ENCODE measurements at regions not wholly inside any gene's neighbourhood (a gene's known extent, or its start where the extent isn't known, plus 50 kb on each side); places are given as distances from the start of the nearest gene placed in this dataset.

GRCh38 chr1:25055324-25055780 is 125.3 kb upstream of the RUNX3 start:
- DNase-seq, result no peak

GRCh38 chr1:25054526-25055323 is 124.6 kb upstream of the RUNX3 start:
- no peak for DNase-seq

DNA sequence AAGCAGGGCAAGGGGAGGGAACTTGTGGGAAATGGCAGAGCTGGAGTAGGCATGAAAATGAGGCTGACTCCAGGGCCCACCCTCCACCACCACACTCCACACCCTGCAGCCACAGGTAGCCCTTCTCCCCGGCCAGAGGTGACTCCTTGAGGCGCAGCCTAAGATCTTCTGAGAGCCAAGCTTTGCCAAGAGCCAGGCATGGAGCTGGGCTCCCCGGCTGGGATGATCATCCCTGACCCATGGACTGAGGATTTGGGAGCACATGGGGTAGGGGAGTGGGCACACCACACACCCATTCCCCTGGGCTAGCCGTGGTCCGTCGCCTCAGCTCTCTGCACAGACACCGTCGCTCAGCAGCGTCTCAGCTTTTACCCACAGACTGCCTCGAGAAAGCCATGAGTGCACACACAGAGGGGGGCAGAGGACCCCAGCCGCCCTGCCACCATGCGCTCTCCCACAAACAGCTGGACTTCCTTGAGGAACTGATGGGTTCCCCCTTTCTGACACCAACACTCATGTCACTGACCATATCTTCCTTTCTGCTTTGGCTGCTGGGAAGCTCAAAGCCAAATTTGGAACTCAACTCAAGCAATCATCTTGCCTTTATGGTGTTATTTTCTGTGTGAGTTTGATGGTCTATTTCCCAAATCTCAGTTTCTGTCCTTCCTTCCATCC is 123.6 kb upstream of the RUNX3 start:
- no peak for DNase-seq

DNA sequence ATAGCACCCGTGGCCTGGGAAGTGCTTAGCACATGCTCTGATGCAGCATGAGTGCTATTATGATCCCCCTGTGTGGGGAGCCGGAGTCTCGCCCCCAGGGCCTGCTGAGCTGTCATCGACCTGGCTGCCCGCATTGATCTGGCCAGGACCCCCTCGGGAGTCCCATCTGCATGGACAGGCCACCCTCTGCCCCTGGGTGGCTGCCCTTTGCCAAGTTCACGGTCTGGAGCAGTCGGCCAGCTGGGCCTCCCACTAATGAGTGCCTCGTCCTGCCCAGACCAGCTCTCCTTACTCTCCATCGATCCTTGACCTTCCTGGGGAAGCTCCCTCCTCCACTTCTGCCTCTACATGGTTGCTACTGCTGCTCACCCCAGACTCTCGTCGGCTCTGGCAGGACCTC is 121.8 kb upstream of the RUNX3 start:
- DNase-seq, result no peak

GRCh38 chr1:25051504-25051903 is 121.4 kb upstream of the RUNX3 start:
- DNase-seq, result no peak

GRCh38 chr1:25050165-25050564 is 120.1 kb upstream of the RUNX3 start:
- DNase-seq, result no peak

DNA sequence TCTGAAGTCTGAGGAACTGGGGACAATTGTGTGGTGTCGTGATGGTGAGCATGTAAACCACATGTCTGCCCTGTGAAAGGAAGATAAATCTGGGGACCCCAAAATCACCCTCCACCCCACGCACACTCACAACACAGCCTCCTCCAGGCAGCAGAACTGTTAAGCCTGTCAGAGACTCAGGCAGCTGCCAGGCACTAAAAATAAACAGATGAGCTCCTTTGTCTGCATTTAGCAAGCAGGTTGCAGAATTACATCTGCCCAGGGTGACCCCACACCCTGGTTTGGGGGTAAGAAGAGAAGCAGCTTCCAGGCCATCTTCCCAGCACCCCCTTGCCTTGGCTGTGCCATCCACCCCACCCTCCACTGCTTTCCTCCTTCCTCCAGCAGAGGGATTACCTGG is 119.1 kb upstream of the RUNX3 start:
- no peak for DNase-seq

DNA sequence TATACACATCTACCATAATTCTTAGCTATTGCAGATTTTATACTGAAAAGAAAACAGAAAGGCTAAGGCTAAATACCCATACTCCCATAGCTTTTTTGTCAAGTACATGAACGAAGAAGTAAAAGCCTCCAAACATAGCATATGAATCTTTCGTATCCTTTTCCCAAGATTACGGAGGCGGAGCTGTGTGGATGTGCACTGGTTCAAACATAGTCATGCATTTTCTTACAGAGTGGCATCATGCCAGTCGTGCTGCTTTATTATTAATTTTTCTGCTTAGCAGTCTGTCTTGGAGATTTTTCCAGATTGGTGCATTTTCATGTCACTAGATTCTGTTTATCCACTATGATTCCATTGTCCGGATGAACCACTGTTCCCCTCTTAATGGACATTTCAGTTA is 118.7 kb upstream of the RUNX3 start:
- DNase-seq, result no peak

DNA sequence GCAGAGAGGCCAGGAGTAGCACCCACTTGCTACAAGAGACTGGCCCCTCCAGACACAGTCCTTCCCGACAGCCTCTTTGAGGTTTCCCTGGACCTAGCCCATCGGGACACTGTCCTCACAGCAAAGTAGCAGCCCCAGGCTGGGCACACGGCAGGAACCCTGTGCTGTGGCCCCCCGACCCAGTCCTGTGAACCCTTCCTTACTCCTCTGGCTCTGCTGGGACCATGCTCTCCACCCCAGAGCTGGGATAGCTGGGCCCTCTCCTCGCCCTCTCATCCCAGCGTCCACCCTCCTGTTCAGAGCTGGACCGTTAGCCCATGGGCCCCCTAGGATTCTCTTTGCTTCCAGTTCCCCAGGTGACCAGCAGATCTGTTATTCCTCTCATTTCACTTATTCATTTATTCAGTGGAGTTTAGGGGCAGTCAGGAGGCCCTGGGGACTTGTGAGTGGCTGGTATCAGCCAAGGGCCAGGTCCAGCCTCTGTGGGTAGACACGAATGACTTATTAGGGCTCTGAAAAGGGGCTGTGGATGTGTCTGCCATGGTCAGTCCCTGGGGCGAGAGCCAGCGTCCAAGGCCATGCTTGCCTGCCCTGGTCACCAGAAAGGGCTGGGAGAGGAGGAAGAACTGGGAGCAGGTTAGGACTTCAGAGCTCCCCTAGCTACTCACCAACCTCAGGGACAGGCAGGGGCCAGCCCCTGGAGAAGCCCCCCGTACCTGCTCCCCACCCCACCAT is 117.6 kb upstream of the RUNX3 start:
- DNase-seq, result no peak

- no peak for DNase-seq
Measured at GRCh38 chr1:25046194-25046532, 116.1 kb upstream of the RUNX3 start.

GRCh38 chr1:25045480-25046193 is 115.6 kb upstream of the RUNX3 start:
- DNase-seq, result no peak

GRCh38 chr1:25043228-25043580 is 113.1 kb upstream of the RUNX3 start:
- DNase-seq, result no peak

GRCh38 chr1:25042331-25043227 is 112.5 kb upstream of the RUNX3 start:
- DNase-seq, result no peak

- DNase-seq, result no peak
Measured at GRCh38 chr1:25041916-25042315, 111.8 kb upstream of the RUNX3 start.

GRCh38 chr1:25040122-25040685 is 110.1 kb upstream of the RUNX3 start:
- DNase-seq, result no peak

GRCh38 chr1:25039229-25039628 is 109.2 kb upstream of the RUNX3 start:
- no peak for DNase-seq

GRCh38 chr1:25038699-25039098 is 108.6 kb upstream of the RUNX3 start:
- no peak for DNase-seq

DNA sequence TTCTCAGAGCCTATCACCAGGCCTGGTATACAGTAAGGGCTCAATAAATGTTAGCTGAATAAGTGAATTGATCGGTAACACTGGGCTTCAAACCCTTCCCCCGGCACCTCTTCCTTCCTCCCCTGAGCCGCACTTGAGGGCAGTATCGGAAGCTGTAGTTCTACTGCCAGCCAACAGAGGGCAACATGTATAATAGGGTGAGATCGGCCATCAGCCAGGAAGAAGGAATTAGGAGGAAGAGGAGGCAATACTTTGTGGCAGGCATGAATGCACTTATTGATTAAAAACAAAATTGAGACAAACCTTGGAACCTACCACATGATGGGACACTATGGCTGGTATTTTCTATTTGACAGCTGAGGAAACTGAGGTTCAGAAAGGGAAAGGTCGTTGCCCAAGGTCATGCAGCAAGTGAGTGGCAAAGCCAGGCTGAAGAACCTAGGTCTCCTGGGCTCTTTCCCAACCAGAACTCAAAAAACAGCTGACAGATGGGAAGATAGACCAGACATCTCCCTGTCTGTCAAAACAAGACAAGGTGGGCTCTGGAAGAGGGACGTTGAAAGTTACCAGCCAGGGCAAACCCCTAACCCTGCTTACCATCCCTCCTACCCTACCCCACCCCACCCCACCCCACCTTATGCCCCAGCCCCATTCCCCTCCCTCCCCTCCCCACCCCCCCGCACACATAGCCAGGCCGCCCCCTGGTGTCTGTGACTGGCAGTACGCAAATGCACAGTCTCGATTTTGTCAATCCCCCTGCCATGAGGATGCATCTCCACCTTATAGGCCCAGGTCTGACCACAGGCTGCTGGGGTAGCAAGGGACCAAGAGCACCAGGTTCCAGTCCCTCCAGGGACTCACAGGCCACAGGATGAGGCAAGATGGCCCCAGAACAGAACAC is 107.3 kb upstream of the RUNX3 start:
- DNase-seq, result peak; percentile 83

- DNase-seq, result no peak
Measured at GRCh38 chr1:25036117-25036546, 106.1 kb upstream of the RUNX3 start.

GRCh38 chr1:25035523-25036116 is 105.5 kb upstream of the RUNX3 start:
- no peak for DNase-seq
